GM12891 (cell line): ENCODE measurements at regions not wholly inside any gene's neighbourhood (a gene's known extent, or its start where the extent isn't known, plus 50 kb on each side); places are given as distances from the start of the nearest gene placed in this dataset.
"Not testable (repeated sequence)": the region's sequence is repeated elsewhere in the genome, so short reads cannot be mapped to it uniquely, and the experiment has no call there.

Source experiments
- PAX5 ChIP-seq: IDR thresholded peaks from 2 replicates; pipeline ENCODE4 v1.6.1; 2011; ENCODE audit warnings: low read length, moderate library complexity, mild to moderate bottlenecking; ENCODE audit not compliant: insufficient read depth, severe bottlenecking
- POLR2A ChIP-seq: IDR thresholded peaks from 2 replicates; pipeline ENCODE4 v1.6.1; 2011; ENCODE audit warnings: low read depth, low read length, control low read depth
- POLR2AphosphoS5 ChIP-seq: IDR thresholded peaks from 2 replicates; pipeline ENCODE4 v1.6.1; 2011; ENCODE audit warnings: low read depth, low read length, control low read depth
- POU2F2 ChIP-seq: IDR thresholded peaks from 2 replicates; pipeline ENCODE4 v1.6.1; 2011; ENCODE audit warnings: low read depth, mild to moderate bottlenecking, control low read depth, low read length, moderate library complexity
- SPI1 ChIP-seq: IDR thresholded peaks from 2 replicates; pipeline ENCODE4 v1.6.1; 2011; ENCODE audit warnings: low read depth, low read length, control low read depth
- TAF1 ChIP-seq: IDR thresholded peaks from 2 replicates; pipeline ENCODE4 v1.6.1; 2011; ENCODE audit warnings: low read depth, low read length, control low read depth

- not testable (repeated sequence) for TF ChIP-seq POLR2A, SPI1, PAX5, POLR2AphosphoS5, TAF1, POU2F2
These were observed 57.8 kb upstream of the NBPF8 start for GRCh38 chr1:120357046-120357445.
